Neural cell (in vitro differentiated cells): ENCODE measurements at regions not wholly inside any gene's neighbourhood (a gene's known extent, or its start where the extent isn't known, plus 50 kb on each side); places are given as distances from the start of the nearest gene placed in this dataset.

Experiments
- H2AFZ ChIP-seq: fragments of 200-600, 300-800 bp; sonication (generic), shearing (Covaris generic); 2 replicates; pipeline ENCODE4 v1.6.0; 2014; ENCODE audit warnings: low read depth, mild to moderate bottlenecking, antibody characterized with exemption, low read length, moderate library complexity
- H3F3A ChIP-seq: fragments of 200-600 bp; shearing (Covaris generic); 2 replicates; pipeline ENCODE4 v1.6.1; 2016; ENCODE audit warnings: mild to moderate bottlenecking, moderate library complexity, mixed read lengths, antibody characterized with exemption, low read length; ENCODE audit not compliant: insufficient read depth, poor library complexity, severe bottlenecking
- H3K27ac ChIP-seq: fragments of 200-600, 300-800 bp; sonication (generic), shearing (Covaris generic); 2 replicates; pipeline ENCODE4 v1.5.1; 2014; ENCODE audit warnings: mild to moderate bottlenecking, low read length, moderate library complexity
- H3K27me3 ChIP-seq: fragments of 300-800, 200-600 bp; sonication (generic), shearing (Covaris generic); 2 replicates; pipeline ENCODE4 v1.6.0; 2014; ENCODE audit warnings: mild to moderate bottlenecking, low read depth, low read length, moderate library complexity; ENCODE audit not compliant: insufficient read depth
- H3K36me3 ChIP-seq: fragments of 300-800, 200-600 bp; sonication (generic), shearing (Covaris generic); 2 replicates; pipeline ENCODE4 v1.5.1; 2014; ENCODE audit warnings: mild to moderate bottlenecking, antibody characterized with exemption, low read length, moderate library complexity; ENCODE audit not compliant: insufficient read depth
- H3K4me2 ChIP-seq: fragments of 300-800, 200-600 bp; sonication (generic), shearing (Covaris generic); 2 replicates; pipeline ENCODE4 v1.6.0; 2014; ENCODE audit warnings: mild to moderate bottlenecking, low read length
- H3K4me3 ChIP-seq: fragments of 300-800, 200-600 bp; sonication (generic), shearing (Covaris generic); 2 replicates; pipeline ENCODE4 v1.5.1; 2014; ENCODE audit warnings: mild to moderate bottlenecking, low read length, moderate library complexity
- H3K79me2 ChIP-seq: fragments of 200-600 bp; shearing (Covaris generic); replicated peaks from 2 replicates; pipeline ENCODE4 v1.6.0; 2014; ENCODE audit warnings: mild to moderate bottlenecking, low read length, moderate library complexity; ENCODE audit not compliant: insufficient read depth
- H3K9ac ChIP-seq: fragments of 300-800, 200-600 bp; sonication (generic), shearing (Covaris generic); 2 replicates; pipeline ENCODE4 v1.6.1; 2016; ENCODE audit warnings: mild to moderate bottlenecking, low read length, mixed read lengths
- H3K9me2 ChIP-seq: fragments of 200-600 bp; shearing (Covaris generic); 2 replicates; pipeline ENCODE4 v1.6.1; 2016; ENCODE audit warnings: mild to moderate bottlenecking, low read length, mixed read lengths; ENCODE audit not compliant: insufficient read depth
- H3K9me3 ChIP-seq: fragments of 200-600, 300-800 bp; sonication (generic), shearing (Covaris generic); 2 replicates; pipeline ENCODE4 v1.6.1; 2016; ENCODE audit warnings: mild to moderate bottlenecking, mixed run types, low read length, moderate library complexity, mixed read lengths
- H4K20me1 ChIP-seq: fragments of 200-600 bp; shearing (Covaris generic); 2 replicates; pipeline ENCODE4 v1.6.1; 2016; ENCODE audit warnings: mild to moderate bottlenecking, mixed run types; ENCODE audit not compliant: insufficient read depth
- EP300 ChIP-seq: fragments of 450-650 bp; conservative IDR thresholded peaks from 2 replicates; pipeline ENCODE4 v1.6.1; 2014; ENCODE audit warnings: antibody characterized with exemption, mild to moderate bottlenecking, moderate library complexity; ENCODE audit not compliant: poor library complexity, severe bottlenecking
- EZH2 ChIP-seq: fragments of 200-600, 300-800 bp; shearing (Covaris generic), sonication (generic); IDR thresholded peaks from 2 replicates; pipeline ENCODE4 v1.6.1; 2014; ENCODE audit warnings: antibody characterized with exemption, low read length, borderline replicate concordance, mild to moderate bottlenecking; ENCODE audit not compliant: insufficient read depth, poor library complexity, severe bottlenecking
- MXI1 ChIP-seq: fragments of 450-650 bp; conservative IDR thresholded peaks from 2 replicates; pipeline ENCODE4 v1.6.1; 2014; ENCODE audit warnings: antibody characterized with exemption, mild to moderate bottlenecking; ENCODE audit not compliant: poor library complexity, severe bottlenecking
- POLR2AphosphoS5 ChIP-seq: IDR thresholded peaks from 2 replicates; pipeline ENCODE4 v1.6.1; 2012
- RAD21 ChIP-seq: fragments of 450-650 bp; conservative IDR thresholded peaks from 2 replicates; pipeline ENCODE4 v1.6.1; 2014; ENCODE audit warnings: antibody characterized with exemption, mild to moderate bottlenecking, moderate library complexity
- SMC3 ChIP-seq: fragments of 450-650 bp; conservative IDR thresholded peaks from 2 replicates; pipeline ENCODE4 v1.6.1; 2014; ENCODE audit warnings: antibody characterized with exemption, mild to moderate bottlenecking, moderate library complexity; ENCODE audit not compliant: poor library complexity
- TAF1 ChIP-seq: IDR thresholded peaks from 2 replicates; pipeline ENCODE4 v1.6.1; 2012; ENCODE audit warnings: low read depth
- TF ChIP-seq, protein P1 (sequence below): IDR thresholded peaks from 2 replicates; pipeline ENCODE4 v1.6.1; 2012; ENCODE audit warnings: borderline replicate concordance
- TF ChIP-seq, protein P2 (sequence below): fragments of 450-650 bp; IDR thresholded peaks from 2 replicates; pipeline ENCODE4 v1.5.1; 2014; ENCODE audit warnings: antibody characterized with exemption, mild to moderate bottlenecking, moderate library complexity; ENCODE audit not compliant: poor library complexity, severe bottlenecking

- no peak overlapping the region for H3K9ac ChIP-seq
- H2AFZ ChIP-seq: no peak overlapping the region
Measured at GRCh38 chr2:43031471-43032212, 194.8 kb downstream of the ZFP36L2 start.

GRCh38 chr2:43030551-43031307 is 195.7 kb downstream of the ZFP36L2 start:
- Histone ChIP-seq H3K4me2 (no peak overlapping the region), H3K9me2 (no peaks in the 10 kb centered on the region), H3K9ac (no peak overlapping the region), H3K4me3 (no peak overlapping the region), H3K27ac (no peak overlapping the region), H3F3A (no peaks in the 10 kb centered on the region), H3K9me3 (no peaks in the 10 kb centered on the region), H2AFZ (no peak overlapping the region), H4K20me1 (no peaks in the 10 kb centered on the region), H3K27me3 (no peaks in the 10 kb centered on the region), H3K36me3 (no peaks in the 10 kb centered on the region), H3K79me2 (no peaks in the 10 kb centered on the region)
- TF ChIP-seq, protein P1, sequence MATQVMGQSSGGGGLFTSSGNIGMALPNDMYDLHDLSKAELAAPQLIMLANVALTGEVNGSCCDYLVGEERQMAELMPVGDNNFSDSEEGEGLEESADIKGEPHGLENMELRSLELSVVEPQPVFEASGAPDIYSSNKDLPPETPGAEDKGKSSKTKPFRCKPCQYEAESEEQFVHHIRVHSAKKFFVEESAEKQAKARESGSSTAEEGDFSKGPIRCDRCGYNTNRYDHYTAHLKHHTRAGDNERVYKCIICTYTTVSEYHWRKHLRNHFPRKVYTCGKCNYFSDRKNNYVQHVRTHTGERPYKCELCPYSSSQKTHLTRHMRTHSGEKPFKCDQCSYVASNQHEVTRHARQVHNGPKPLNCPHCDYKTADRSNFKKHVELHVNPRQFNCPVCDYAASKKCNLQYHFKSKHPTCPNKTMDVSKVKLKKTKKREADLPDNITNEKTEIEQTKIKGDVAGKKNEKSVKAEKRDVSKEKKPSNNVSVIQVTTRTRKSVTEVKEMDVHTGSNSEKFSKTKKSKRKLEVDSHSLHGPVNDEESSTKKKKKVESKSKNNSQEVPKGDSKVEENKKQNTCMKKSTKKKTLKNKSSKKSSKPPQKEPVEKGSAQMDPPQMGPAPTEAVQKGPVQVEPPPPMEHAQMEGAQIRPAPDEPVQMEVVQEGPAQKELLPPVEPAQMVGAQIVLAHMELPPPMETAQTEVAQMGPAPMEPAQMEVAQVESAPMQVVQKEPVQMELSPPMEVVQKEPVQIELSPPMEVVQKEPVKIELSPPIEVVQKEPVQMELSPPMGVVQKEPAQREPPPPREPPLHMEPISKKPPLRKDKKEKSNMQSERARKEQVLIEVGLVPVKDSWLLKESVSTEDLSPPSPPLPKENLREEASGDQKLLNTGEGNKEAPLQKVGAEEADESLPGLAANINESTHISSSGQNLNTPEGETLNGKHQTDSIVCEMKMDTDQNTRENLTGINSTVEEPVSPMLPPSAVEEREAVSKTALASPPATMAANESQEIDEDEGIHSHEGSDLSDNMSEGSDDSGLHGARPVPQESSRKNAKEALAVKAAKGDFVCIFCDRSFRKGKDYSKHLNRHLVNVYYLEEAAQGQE: no peak
- TF ChIP-seq SMC3 (no peak), RAD21 (no peak), EP300 (no peak), EZH2 (no peak), MXI1 (no peak), POLR2AphosphoS5 (no peak), TAF1 (no peak)
- TF ChIP-seq, protein P2, sequence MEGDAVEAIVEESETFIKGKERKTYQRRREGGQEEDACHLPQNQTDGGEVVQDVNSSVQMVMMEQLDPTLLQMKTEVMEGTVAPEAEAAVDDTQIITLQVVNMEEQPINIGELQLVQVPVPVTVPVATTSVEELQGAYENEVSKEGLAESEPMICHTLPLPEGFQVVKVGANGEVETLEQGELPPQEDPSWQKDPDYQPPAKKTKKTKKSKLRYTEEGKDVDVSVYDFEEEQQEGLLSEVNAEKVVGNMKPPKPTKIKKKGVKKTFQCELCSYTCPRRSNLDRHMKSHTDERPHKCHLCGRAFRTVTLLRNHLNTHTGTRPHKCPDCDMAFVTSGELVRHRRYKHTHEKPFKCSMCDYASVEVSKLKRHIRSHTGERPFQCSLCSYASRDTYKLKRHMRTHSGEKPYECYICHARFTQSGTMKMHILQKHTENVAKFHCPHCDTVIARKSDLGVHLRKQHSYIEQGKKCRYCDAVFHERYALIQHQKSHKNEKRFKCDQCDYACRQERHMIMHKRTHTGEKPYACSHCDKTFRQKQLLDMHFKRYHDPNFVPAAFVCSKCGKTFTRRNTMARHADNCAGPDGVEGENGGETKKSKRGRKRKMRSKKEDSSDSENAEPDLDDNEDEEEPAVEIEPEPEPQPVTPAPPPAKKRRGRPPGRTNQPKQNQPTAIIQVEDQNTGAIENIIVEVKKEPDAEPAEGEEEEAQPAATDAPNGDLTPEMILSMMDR: no peak

More at GRCh38 chr2:43031471-43032212, 194.8 kb downstream of the ZFP36L2 start:
- Histone ChIP-seq H3F3A (no peaks in the 10 kb centered on the region), H3K4me2 (no peak overlapping the region), H3K79me2 (no peaks in the 10 kb centered on the region), H3K4me3 (no peak overlapping the region), H3K27me3 (no peaks in the 10 kb centered on the region), H4K20me1 (no peaks in the 10 kb centered on the region), H3K27ac (no peak overlapping the region), H3K36me3 (no peaks in the 10 kb centered on the region), H3K9me2 (no peaks in the 10 kb centered on the region), H3K9me3 (no peaks in the 10 kb centered on the region)
- TF ChIP-seq RAD21 (no peak), EZH2 (no peak), MXI1 (no peak)
- TF ChIP-seq, protein P2: no peak
